ENCODE measurements at regions not wholly inside any gene's neighbourhood (a gene's known extent, or its start where the extent isn't known, plus 50 kb on each side); places are given as distances from the start of the nearest gene placed in this dataset.

DNA sequence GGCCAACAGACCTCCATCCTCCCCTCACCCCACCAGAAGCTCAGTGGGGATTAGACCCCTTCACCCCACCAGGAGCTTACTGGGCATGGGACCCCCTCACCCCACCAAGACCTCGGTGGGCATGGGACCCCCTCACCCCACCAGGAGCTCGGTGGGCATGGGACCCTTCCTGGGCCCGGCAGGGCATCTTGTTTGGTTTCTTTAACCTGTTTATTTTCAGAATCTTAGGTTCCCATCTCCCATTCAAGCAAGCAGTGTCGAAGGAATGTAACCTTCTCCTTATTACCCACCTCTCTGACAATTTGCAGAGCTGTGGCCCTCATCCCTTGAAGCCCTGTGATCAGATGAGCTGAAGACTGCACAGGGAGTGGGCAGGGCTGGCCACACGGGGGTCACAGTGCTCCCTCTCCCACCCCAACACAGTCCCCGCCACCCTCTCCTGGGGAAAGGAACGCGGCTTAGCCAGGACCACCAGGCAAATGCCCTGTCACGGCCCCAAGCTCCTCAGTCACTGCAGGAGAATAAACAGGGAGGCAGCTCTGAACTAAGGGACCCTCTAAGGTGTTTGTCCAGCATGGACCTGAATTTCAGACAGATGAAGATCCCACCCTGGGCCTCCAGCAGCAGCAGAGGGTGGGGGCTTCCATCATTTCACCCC lies 330.0 kb downstream of the NPHP4 start:
- no peak for TF ChIP-seq CTCF (IDR thresholded peaks at IDR 0.05)
- TF ChIP-seq POLR2AphosphoS5 (IDR thresholded peaks at IDR 0.05) = no peak
- no peak for TF ChIP-seq POLR2A (IDR thresholded peaks at IDR 0.05)

Measured in breast epithelium (tissue), 3 donors.